ENCODE measurements at regions not wholly inside any gene's neighbourhood (a gene's known extent, or its start where the extent isn't known, plus 50 kb on each side); places are given as distances from the start of the nearest gene placed in this dataset.

DNA sequence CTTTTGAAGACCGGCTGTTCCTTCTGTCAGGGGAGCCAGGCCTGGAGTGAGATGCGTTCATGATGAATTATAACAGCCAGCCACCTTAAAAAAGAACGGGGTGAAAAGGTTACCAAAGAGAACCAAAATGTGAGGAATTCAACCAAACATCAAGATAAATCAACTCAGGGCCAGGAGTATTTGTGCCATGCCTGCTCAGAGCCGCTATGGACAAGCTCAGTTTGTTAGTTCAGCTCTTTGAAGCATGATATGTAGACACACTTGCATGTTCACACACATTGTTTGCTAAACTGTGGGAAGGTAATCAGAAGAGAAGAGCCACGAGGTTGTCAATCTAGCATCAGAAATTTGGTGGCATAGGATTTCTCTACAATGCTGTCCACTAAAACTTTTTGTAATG, 367.4 kb upstream of the TBX3 start:
- no peak for TF ChIP-seq GATA2 (IDR thresholded peaks at IDR 0.05; ENCODE audit: low read depth, low read length)
- TF ChIP-seq GATA3 (IDR thresholded peaks at IDR 0.05; ENCODE audit: low read depth, low read length): no peak

DNA sequence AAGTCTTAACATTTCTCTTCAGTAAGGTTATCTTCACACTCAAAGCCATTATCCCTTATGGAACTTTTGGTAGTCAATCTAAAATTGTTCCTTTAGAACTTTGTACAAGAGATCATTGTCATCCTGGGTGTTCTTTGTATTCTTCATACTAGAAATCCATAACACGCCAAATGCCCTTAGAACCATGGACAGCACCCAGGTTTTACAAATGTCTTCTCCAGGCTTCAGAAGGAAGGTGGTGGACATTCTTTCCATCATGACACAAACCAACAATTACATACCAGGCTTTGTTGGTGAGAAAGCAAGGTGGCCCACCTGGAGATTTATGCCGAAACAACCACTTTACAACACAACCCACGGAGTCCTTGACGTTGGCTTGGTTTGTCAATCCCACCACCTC, 365.6 kb upstream of the TBX3 start:
- TF ChIP-seq GATA3 (IDR thresholded peaks at IDR 0.05; ENCODE audit: low read depth, low read length) (no peak), GATA2 (IDR thresholded peaks at IDR 0.05; ENCODE audit: low read depth, low read length) (no peak)

DNA sequence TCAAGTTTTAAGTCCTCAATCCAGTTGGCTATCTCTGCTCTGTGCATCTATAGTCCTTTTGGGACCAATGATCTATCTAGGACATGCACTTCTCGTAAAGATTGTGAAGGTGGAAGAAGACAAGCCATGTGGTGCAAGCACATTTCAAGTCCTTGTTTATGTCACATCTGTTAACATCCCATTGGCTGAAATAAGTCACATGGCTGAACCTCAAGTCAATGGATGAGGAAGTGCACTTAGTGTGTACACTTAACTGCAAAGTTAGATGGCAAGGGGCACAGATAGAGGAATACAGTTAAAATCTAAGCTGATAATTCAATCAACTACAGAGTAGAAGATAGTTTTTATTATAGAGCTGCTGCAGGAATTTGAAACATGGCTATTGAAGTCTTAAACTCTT, 362.8 kb upstream of the TBX3 start:
- no peak for TF ChIP-seq GATA3 (IDR thresholded peaks at IDR 0.05; ENCODE audit: low read depth, low read length)
- no peak for TF ChIP-seq GATA2 (IDR thresholded peaks at IDR 0.05; ENCODE audit: low read depth, low read length)

DNA sequence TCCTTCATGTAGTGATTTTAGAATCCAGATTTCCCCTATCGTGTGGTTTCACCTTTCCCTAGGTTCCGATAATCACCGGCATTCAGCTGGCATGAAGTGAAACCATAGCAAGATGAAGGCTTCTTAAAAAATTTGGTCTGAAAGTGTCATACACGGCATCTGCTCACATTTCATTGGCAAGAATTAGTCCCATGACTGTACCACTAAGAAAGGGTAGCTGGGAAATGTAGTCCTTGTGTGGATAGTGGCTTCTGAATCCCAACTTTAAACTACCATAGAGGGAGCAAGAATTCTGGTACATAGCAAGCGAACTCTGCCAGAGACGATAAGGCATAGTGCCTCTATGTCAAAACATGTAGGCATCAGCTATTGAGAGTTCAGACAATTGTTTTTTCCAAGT, 360.1 kb upstream of the TBX3 start:
- TF ChIP-seq GATA2 (IDR thresholded peaks at IDR 0.05; ENCODE audit: low read depth, low read length): no peak
- no peak for TF ChIP-seq GATA3 (IDR thresholded peaks at IDR 0.05; ENCODE audit: low read depth, low read length)

DNA sequence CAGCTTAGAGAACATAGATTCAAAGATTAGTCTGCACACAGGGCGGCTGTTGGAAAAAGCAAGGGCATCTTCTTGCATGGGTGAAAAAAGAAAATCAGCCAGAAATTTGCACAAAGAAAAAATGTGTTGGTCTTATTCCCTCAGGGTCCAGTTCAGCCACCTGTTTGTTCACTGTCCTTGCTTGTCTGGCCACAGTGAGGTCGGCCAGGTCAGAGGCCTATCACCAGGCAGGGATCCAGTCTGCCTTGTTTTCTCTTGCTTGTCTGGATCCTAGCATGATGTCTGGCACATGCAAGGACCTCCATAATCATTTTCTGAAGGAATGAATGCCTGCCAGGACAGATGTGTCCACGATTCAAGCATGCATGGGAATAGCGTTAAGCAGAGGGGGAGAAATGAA, 359.1 kb upstream of the TBX3 start:
- TF ChIP-seq GATA2 (IDR thresholded peaks at IDR 0.05; ENCODE audit: low read depth, low read length): no peak
- TF ChIP-seq GATA3 (IDR thresholded peaks at IDR 0.05; ENCODE audit: low read depth, low read length): no peak

DNA sequence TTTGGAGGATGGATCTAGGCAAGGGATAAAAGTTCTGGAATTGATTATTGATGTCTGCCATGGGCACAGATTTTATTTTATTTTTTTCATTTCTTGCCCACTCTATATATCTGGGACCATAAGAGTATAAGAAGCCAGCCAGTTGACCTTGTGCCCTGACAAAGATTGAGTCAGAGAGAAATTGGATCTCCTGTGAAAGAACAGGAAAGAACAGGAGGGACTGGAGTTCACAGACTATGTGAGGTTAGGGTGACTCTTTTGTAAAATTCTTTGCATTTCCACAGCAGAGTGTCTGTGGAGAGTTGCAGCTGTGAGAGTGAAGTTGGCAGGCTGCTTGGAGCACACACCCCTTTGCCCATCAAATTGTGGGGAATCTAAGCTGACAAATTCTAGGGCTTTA, 358.4 kb upstream of the TBX3 start:
- TF ChIP-seq GATA3 (IDR thresholded peaks at IDR 0.05; ENCODE audit: low read depth, low read length) (no peak), GATA2 (IDR thresholded peaks at IDR 0.05; ENCODE audit: low read depth, low read length) (no peak)

DNA sequence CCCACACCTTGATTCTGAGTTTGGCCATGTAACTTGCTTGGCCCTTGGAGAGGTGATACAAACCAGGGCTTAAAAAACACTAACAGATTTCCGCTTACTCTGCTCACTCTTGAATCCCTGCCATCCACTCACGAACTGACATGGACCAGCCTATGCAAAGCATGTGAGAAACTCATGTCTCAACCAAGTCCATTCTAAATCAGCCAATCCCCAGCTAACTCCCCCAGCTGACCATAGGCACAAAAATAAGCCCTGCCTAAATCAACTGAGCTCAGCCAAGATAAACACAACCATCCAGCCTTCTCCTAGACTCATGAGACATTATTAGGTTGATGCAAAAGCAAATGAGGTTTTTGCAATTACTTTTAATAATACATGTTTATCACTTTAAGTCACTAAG, 353.9 kb upstream of the TBX3 start:
- TF ChIP-seq GATA2 (IDR thresholded peaks at IDR 0.05; ENCODE audit: low read depth, low read length) (no peak), GATA3 (IDR thresholded peaks at IDR 0.05; ENCODE audit: low read depth, low read length) (no peak)

DNA sequence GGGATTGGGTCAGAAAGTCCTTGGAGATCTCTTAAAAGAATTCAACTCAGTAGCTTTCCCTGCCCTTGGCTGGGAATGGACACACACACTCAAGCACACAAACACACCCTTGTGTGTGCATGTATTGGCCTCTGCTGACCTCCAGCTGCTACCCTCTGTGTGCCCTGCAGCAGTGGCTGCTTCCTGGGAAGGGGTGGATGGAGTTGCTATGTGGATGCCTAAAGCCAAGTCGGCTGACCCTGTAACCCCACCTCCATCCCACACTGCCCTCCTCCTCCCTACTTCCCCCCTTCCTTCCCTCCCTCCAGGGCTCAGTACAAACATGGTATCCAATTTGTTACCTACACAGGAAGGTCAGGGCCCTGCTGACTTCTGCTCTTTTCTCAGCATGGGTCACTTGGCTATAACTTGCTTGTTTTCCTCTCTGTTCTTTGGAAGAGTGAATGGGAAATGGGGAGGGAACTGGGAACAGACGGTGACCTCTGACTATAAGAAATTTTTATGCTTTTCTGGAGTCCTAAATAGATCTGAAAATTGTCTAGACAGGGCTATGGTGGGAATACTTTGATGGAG, 351.6 kb upstream of the TBX3 start:
- no peak for TF ChIP-seq GATA2 (IDR thresholded peaks at IDR 0.05; ENCODE audit: low read depth, low read length)
- no peak for TF ChIP-seq GATA3 (IDR thresholded peaks at IDR 0.05; ENCODE audit: low read depth, low read length)

DNA sequence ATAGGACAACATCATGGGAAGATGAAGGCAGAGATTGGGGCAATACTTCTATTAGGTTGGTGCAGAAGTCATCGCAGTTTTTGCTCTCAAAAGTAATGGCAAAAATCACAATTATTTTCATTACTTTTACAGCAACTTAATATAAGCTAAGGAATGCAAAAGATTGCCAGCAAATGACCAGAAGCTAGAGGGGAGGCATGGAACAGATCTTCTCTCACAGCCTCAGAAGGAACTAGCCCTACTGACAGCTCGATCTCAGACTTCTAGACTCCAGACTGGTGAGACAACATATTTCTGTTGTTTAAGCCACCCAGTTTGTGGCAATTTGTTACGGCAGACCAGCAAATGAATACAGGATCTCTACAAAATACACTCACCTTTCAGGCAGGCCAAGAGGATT, 348.5 kb upstream of the TBX3 start:
- no peak for TF ChIP-seq GATA2 (IDR thresholded peaks at IDR 0.05; ENCODE audit: low read depth, low read length)
- TF ChIP-seq GATA3 (IDR thresholded peaks at IDR 0.05; ENCODE audit: low read depth, low read length): no peak

DNA sequence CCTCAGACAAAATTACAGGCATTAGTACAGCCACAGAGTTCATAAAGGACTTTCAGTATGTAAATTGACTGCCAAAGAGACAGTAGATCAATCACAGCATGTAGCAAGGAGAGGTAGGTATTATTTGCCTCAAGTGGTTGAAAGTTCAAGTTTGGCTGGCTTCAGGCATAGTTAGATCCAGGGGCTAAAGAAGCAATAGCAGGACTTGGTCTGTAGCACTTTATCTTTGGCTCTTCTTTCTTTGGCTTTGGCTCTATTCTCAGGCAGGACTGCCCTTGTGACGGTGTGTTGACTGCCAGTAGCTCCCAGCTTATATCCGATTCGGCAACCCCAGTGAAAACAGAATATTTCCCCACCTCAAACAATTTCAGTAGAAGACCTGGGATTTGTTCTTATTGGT, 346.0 kb upstream of the TBX3 start:
- no peak for TF ChIP-seq GATA2 (IDR thresholded peaks at IDR 0.05; ENCODE audit: low read depth, low read length)
- TF ChIP-seq GATA3 (IDR thresholded peaks at IDR 0.05; ENCODE audit: low read depth, low read length): no peak

DNA sequence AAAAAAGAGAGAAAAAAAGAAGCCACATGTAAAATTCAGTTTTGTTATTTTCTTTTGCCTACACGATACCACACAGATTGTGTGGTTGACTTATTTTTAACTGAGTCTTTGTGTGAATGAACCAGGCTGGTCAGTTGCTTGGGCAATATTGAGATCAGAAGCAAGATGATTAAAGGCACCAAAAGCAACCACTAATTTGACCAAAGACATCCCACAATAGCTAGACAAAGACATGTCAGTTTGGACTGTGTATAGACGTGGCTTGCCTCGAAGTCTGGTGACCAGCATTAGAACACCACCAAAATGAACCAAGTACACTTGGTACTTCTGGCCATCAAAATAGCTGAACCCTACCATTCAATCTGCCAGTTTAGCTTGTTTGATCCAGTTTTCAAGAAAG, 340.6 kb upstream of the TBX3 start:
- no peak for TF ChIP-seq GATA2 (IDR thresholded peaks at IDR 0.05; ENCODE audit: low read depth, low read length)
- TF ChIP-seq GATA3 (IDR thresholded peaks at IDR 0.05; ENCODE audit: low read depth, low read length): no peak

DNA sequence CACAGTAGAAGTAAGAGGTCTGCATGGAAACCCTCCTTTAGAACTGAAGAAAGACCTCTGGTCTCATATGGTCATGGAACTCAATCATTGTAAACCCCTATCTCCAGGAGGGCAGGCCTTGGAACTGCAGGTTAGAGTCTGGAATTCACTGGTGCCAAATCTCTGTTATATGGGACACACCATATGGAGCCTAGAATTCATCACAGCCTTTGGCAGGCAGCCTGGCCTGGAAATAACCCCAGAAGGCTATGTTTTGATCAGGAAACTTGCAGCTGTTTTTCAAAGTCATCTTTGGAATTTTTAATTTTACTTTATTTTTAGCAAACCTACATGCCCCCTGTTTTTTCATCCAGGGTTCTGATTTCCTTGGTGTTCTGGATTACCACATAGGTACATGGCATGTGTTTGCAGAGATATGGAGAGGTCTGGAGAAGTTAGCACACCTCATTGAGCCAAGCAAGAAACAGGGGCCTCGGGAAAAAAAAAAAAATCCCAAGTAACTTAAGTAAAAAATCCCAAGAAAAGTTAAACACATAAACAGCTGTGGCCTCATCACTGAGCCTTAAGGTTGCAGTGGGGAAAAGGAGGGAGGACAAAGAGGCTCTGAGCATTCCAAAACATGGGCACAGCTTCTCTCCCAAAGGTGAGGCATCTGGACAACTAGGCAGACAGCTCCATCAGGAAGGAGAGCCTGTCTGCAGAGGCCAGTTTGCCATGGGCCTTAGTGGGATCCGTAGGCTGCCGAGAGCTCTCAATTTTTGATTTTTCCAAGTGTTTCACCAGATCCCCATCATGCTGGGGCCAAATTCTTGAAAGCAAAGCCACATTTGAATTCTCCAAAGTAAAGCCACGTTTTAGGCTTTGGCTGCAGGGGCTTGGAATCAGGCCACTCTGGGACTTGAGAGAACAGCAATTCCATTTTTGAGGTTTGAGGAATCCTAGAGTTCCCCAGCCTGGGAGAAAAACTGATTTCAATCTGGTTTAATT, 339.6 kb upstream of the TBX3 start:
- TF ChIP-seq GATA2 (IDR thresholded peaks at IDR 0.05; ENCODE audit: low read depth, low read length) (no peak), GATA3 (IDR thresholded peaks at IDR 0.05; ENCODE audit: low read depth, low read length) (no peak)

DNA sequence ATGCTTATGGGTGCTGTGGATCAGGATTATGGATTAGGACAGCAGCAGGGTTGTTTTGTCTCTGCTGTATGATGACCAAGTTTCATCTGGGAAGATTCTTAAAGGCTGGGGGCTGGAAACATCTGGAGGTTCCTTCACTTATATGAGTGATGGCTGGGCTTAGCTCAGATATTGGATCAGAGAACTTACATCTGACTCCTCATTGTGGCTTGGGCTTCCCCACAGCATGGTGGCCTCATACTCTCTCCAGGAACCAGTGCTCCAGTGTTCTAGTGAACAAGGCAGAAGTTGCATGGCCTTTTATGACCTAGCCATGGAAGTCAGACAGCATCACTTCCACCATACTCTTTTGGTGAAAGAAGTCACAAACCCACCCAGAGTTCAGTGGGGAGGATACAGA, 336.1 kb upstream of the TBX3 start:
- TF ChIP-seq GATA3 (IDR thresholded peaks at IDR 0.05; ENCODE audit: low read depth, low read length) (no peak), GATA2 (IDR thresholded peaks at IDR 0.05; ENCODE audit: low read depth, low read length) (no peak)

DNA sequence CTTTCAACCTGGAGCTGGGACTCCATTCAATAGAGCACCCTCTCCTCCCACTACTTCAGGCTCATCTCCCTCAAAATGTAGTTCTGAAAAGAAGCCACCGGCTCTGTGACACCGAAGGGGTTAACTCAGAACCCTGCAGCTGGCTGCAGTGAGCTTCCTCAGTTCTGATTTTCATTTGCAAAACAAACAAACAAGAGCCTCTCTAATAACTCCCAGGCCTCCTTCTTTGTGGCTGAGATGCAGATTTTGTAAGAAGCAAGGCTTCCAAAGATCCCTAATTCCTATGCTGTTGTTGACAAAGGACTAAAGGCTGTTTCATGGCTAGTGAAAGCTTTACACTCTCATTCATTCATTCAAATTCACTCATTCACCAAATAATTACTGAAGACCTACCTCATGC, 333.4 kb upstream of the TBX3 start:
- no peak for TF ChIP-seq GATA2 (IDR thresholded peaks at IDR 0.05; ENCODE audit: low read depth, low read length)
- TF ChIP-seq GATA3 (IDR thresholded peaks at IDR 0.05; ENCODE audit: low read depth, low read length): no peak
